DOHH2 (cell line): ENCODE measurements at regions not wholly inside any gene's neighbourhood (a gene's known extent, or its start where the extent isn't known, plus 50 kb on each side); places are given as distances from the start of the nearest gene placed in this dataset.

Source experiments
- H3F3A ChIP-seq: fragments of 200-600 bp; sonication (generic), shearing (Covaris generic); 2 replicates; pipeline ENCODE4 v1.6.0; 2016; ENCODE audit warnings: antibody characterized with exemption, mild to moderate bottlenecking; ENCODE audit not compliant: control insufficient read depth, insufficient read depth
- H3K27ac ChIP-seq: fragments of 200-600 bp; sonication (generic); 2 replicates; pipeline ENCODE4 v1.5.1; 2014; ENCODE audit warnings: low read depth, mild to moderate bottlenecking, low read length, moderate library complexity
- H3K27me3 ChIP-seq: fragments of 200-600 bp; sonication (generic); 2 replicates; pipeline ENCODE4 v1.6.1; 2014; ENCODE audit warnings: mild to moderate bottlenecking, low read length, mixed read lengths; ENCODE audit not compliant: control insufficient read depth
- H3K36me3 ChIP-seq: fragments of 200-600 bp; sonication (generic); 2 replicates; pipeline ENCODE4 v1.6.1; 2014; ENCODE audit warnings: mild to moderate bottlenecking, low read length, moderate library complexity, mixed read lengths; ENCODE audit not compliant: control insufficient read depth
- H3K4me1 ChIP-seq: fragments of 200-600 bp; sonication (generic); 2 replicates; pipeline ENCODE4 v1.6.1; 2014; ENCODE audit warnings: mild to moderate bottlenecking, low read length, mixed read lengths; ENCODE audit not compliant: control insufficient read depth
- H3K4me2 ChIP-seq: fragments of 200-600 bp; sonication (generic); 2 replicates; pipeline ENCODE4 v1.6.0; 2014; ENCODE audit warnings: mild to moderate bottlenecking, low read length, moderate library complexity
- H3K4me3 ChIP-seq: fragments of 200-600 bp; sonication (generic); 2 replicates; pipeline ENCODE4 v1.5.1; 2014; ENCODE audit warnings: mild to moderate bottlenecking, low read length, mixed read lengths
- H3K79me2 ChIP-seq: fragments of 200-600 bp; sonication (generic); 2 replicates; pipeline ENCODE4 v1.6.1; 2014; ENCODE audit warnings: mild to moderate bottlenecking, low read length, mixed read lengths; ENCODE audit not compliant: control insufficient read depth
- H3K9me2 ChIP-seq: fragments of 200-600 bp; sonication (generic); replicated peaks from 2 replicates; pipeline ENCODE4 v1.6.1; 2014; ENCODE audit warnings: mild to moderate bottlenecking, low read length, mixed read lengths; ENCODE audit not compliant: control insufficient read depth
- H3K9me3 ChIP-seq: fragments of 200-600 bp; sonication (generic); 2 replicates; pipeline ENCODE4 v1.6.1; 2014; ENCODE audit warnings: antibody characterized with exemption, low read length, mixed read lengths; ENCODE audit not compliant: control insufficient read depth, insufficient read depth
- H4K20me1 ChIP-seq: fragments of 200-600 bp; sonication (generic); 2 replicates; pipeline ENCODE4 v1.6.0; 2014; ENCODE audit warnings: low read depth, mild to moderate bottlenecking, antibody characterized with exemption, low read length, moderate library complexity; ENCODE audit not compliant: control insufficient read depth, insufficient read depth
- EZH2phosphoT487 ChIP-seq: fragments of 200-600 bp; sonication (generic); IDR thresholded peaks from 2 replicates; pipeline ENCODE4 v1.6.1; 2017; ENCODE audit warnings: borderline replicate concordance, mild to moderate bottlenecking, antibody characterized with exemption, low read length, moderate library complexity, mixed read lengths
- TF ChIP-seq, protein P1 (sequence below): fragments of 200-600 bp; sonication (generic); IDR thresholded peaks from one replicate; pipeline ENCODE4 v1.5.1; 2014; ENCODE audit warnings: antibody characterized with exemption, mild to moderate bottlenecking, low read depth, low read length; ENCODE audit not compliant: poor library complexity, severe bottlenecking

DNA sequence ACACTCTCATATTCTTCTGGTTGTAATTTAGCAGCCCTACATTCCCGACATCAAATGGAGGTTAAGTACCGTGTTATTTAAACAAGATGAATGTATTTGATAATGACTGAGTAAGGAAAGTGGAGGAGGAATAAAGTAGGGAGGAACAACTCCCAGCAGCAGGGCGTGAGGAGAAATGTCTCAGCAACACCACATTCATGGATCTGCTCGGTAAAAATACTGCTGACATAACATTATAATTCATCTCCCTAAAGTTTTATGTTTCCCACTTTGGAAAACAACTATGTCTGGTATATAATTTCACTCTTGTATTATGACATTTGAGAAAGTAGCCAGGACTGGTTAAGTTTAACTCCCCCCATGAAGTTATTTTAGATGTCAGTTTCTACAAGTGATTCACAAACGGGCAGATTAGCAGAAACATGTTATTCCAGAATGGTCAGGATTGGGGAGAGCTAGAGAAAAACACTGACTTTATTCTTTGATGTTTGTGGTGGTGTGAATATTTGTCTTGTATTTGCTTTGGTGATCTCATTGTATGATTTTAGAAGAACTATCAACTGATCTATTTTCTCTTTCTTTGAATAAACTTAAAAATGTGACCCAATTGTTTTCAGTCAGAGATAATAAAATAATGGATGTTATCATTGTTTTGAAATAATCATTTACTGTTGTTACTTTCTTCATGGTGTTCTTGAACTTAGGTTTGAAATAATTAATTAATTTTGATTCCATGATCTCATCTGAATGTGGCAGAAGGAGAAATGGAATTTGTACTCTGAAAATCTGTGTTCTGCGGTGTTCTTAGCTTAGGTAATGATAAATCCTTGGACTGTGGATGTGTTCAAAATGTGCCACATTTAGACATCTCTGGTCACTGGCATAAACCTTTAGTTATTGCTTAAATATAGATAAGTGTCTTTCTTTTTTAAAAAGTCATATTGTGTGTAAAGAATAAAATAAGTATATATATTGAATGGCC lies 303.6 kb upstream of the ZNF608 start:
- no peaks in the 10 kb centered on the region for H4K20me1 ChIP-seq
- no peak overlapping the region for H3K27ac ChIP-seq
- H3K4me2 ChIP-seq, result no peak overlapping the region
- H3K79me2 ChIP-seq, result no peaks in the 10 kb centered on the region
- H3K27me3 ChIP-seq, result no peaks in the 10 kb centered on the region
- H3K9me2 ChIP-seq, result no peaks in the 10 kb centered on the region
- H3K9me3 ChIP-seq, result no peaks in the 10 kb centered on the region
- H3K4me1 ChIP-seq, result no peaks in the 10 kb centered on the region
- no peak overlapping the region for H3K4me3 ChIP-seq
- no peak for TF ChIP-seq EZH2phosphoT487
- TF ChIP-seq, protein P1, sequence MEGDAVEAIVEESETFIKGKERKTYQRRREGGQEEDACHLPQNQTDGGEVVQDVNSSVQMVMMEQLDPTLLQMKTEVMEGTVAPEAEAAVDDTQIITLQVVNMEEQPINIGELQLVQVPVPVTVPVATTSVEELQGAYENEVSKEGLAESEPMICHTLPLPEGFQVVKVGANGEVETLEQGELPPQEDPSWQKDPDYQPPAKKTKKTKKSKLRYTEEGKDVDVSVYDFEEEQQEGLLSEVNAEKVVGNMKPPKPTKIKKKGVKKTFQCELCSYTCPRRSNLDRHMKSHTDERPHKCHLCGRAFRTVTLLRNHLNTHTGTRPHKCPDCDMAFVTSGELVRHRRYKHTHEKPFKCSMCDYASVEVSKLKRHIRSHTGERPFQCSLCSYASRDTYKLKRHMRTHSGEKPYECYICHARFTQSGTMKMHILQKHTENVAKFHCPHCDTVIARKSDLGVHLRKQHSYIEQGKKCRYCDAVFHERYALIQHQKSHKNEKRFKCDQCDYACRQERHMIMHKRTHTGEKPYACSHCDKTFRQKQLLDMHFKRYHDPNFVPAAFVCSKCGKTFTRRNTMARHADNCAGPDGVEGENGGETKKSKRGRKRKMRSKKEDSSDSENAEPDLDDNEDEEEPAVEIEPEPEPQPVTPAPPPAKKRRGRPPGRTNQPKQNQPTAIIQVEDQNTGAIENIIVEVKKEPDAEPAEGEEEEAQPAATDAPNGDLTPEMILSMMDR, result no peak
- no peaks in the 10 kb centered on the region for H3F3A ChIP-seq
- H3K36me3 ChIP-seq, result no peaks in the 10 kb centered on the region

GRCh38 chr5:125050926-125051325 lies 304.5 kb upstream of the ZNF608 start:
- H3K9me3 ChIP-seq, result no peaks in the 10 kb centered on the region
- H3K4me1 ChIP-seq, result peaks cover 1% of the 10 kb centered on the region
- no peaks in the 10 kb centered on the region for H3K27me3 ChIP-seq
- no peaks in the 10 kb centered on the region for H3K36me3 ChIP-seq
- H4K20me1 ChIP-seq, result no peaks in the 10 kb centered on the region
- no peak overlapping the region for H3K4me3 ChIP-seq
- H3K27ac ChIP-seq, result no peak overlapping the region
- no peak for TF ChIP-seq EZH2phosphoT487
- TF ChIP-seq, protein P1, result no peak
- no peaks in the 10 kb centered on the region for H3F3A ChIP-seq
- H3K79me2 ChIP-seq, result no peaks in the 10 kb centered on the region
- no peaks in the 10 kb centered on the region for H3K9me2 ChIP-seq
- H3K4me2 ChIP-seq, result no peak overlapping the region

DNA sequence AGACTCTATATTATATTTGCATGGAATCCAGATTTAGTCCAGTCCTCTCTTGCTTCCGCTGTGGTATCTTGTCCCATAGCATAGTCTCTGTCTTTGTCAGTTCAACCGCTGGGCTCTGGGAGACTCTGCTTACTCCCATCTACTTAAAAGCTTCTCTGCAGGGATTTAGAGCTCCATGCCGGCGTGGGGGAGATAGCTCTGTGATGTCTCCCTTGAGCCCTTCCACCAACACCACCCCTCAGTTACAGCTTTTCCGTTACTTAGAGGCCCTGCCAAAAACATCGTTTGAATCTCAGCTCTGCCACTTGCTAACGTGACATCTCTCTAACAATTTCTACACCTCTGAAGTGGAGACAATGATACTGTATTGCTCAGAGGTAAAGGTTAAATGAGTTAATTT lies 306.1 kb upstream of the ZNF608 start:
- H3K4me2 ChIP-seq, result no peak overlapping the region
- no peaks in the 10 kb centered on the region for H3F3A ChIP-seq
- H3K4me3 ChIP-seq, result no peak overlapping the region
- H3K4me1 ChIP-seq, result peaks cover 13% of the 10 kb centered on the region
- H3K36me3 ChIP-seq, result no peaks in the 10 kb centered on the region
- no peaks in the 10 kb centered on the region for H3K9me3 ChIP-seq
- H4K20me1 ChIP-seq, result no peaks in the 10 kb centered on the region
- H3K27me3 ChIP-seq, result no peaks in the 10 kb centered on the region
- no peak overlapping the region for H3K27ac ChIP-seq
- no peaks in the 10 kb centered on the region for H3K79me2 ChIP-seq
- no peaks in the 10 kb centered on the region for H3K9me2 ChIP-seq
- TF ChIP-seq, protein P1, result no peak
- TF ChIP-seq EZH2phosphoT487, result no peak
